ENCODE measurements at regions not wholly inside any gene's neighbourhood (a gene's known extent, or its start where the extent isn't known, plus 50 kb on each side); places are given as distances from the start of the nearest gene placed in this dataset.
"Not testable (repeated sequence)": the region's sequence is repeated elsewhere in the genome, so short reads cannot be mapped to it uniquely, and the experiment has no call there.

GRCh38 chr10:131580674-131581073 lies 269.2 kb upstream of the TCERG1L start:
- Histone ChIP-seq H3K4me1 (no peaks in the 10 kb centered on the region), H3K36me3 (ENCODE audit: insufficient read depth in 1 of 2, low read depth in 1 of 2) (no peaks in the 10 kb centered on the region), H3K4me3 (no peak overlapping the region), H3K27ac (no peak overlapping the region), H3K27me3 (ENCODE audit: insufficient read depth in 3 of 3, low read length in 2 of 3) (peaks cover 0 to 3% (median 0%) of the 10 kb centered on the region in 3 donors), H3K9me3 (no peaks in the 10 kb centered on the region)
- DNase-seq (no peak), ATAC-seq (no peak)
- 81 to 89% (median 85%) methylated on average over 3 of the region's 3 CpGs for WGBS, 3 donors
- intact Hi-C loops (cut with DNase I), result no loop called here
- TF ChIP-seq, protein P1, sequence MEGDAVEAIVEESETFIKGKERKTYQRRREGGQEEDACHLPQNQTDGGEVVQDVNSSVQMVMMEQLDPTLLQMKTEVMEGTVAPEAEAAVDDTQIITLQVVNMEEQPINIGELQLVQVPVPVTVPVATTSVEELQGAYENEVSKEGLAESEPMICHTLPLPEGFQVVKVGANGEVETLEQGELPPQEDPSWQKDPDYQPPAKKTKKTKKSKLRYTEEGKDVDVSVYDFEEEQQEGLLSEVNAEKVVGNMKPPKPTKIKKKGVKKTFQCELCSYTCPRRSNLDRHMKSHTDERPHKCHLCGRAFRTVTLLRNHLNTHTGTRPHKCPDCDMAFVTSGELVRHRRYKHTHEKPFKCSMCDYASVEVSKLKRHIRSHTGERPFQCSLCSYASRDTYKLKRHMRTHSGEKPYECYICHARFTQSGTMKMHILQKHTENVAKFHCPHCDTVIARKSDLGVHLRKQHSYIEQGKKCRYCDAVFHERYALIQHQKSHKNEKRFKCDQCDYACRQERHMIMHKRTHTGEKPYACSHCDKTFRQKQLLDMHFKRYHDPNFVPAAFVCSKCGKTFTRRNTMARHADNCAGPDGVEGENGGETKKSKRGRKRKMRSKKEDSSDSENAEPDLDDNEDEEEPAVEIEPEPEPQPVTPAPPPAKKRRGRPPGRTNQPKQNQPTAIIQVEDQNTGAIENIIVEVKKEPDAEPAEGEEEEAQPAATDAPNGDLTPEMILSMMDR (IDR thresholded peaks at IDR 0.05), result no peak

- H3K27ac ChIP-seq; H3K9me3 ChIP-seq; H3K4me3 ChIP-seq; intact Hi-C loops (cut with DNase I); ATAC-seq; H3K36me3 ChIP-seq (ENCODE audit: insufficient read depth in 1 of 2, low read depth in 1 of 2); H3K4me1 ChIP-seq; DNase-seq; H3K27me3 ChIP-seq (ENCODE audit: insufficient read depth in 3 of 3, low read length in 2 of 3): not testable (repeated sequence)
- 83 to 93% (median 89%) methylated on average over 7 of the region's 7 CpGs for WGBS, 3 donors
Observed at GRCh38 chr10:131581547-131581946, 270.0 kb upstream of the TCERG1L start.

GRCh38 chr10:131584287-131584686 lies 272.8 kb upstream of the TCERG1L start:
- TF ChIP-seq, protein P1 (IDR thresholded peaks at IDR 0.05), result no peak
- Histone ChIP-seq H3K9me3 (no peaks in the 10 kb centered on the region), H3K27ac (no peak overlapping the region), H3K4me1 (no peaks in the 10 kb centered on the region), H3K4me3 (no peak overlapping the region), H3K27me3 (ENCODE audit: insufficient read depth in 3 of 3, low read length in 2 of 3) (peaks cover 0 to 3% (median 0%) of the 10 kb centered on the region in 3 donors), H3K36me3 (ENCODE audit: insufficient read depth in 1 of 2, low read depth in 1 of 2) (no peaks in the 10 kb centered on the region)
- no peak for ATAC-seq
- WGBS, 3 donors, result 80 to 89% (median 84%) methylated on average over 12 of the region's 12 CpGs
- no peak for DNase-seq
- intact Hi-C loops (cut with DNase I), result no loop called here

GRCh38 chr10:131585761-131586160 lies 274.2 kb upstream of the TCERG1L start:
- no peak for DNase-seq
- no peaks in the 10 kb centered on the region for H3K36me3 ChIP-seq (ENCODE audit: insufficient read depth in 1 of 2, low read depth in 1 of 2)
- intact Hi-C loops (cut with DNase I), result no loop called here
- no peak for ATAC-seq
- 64 to 85% (median 81%) methylated on average over 3 of the region's 3 CpGs for WGBS, 3 donors
- peaks cover 0 to 3% (median 0%) of the 10 kb centered on the region in 3 donors for H3K27me3 ChIP-seq (ENCODE audit: insufficient read depth in 3 of 3, low read length in 2 of 3)
- TF ChIP-seq, protein P1 (IDR thresholded peaks at IDR 0.05), result no peak
- no peaks in the 10 kb centered on the region for H3K9me3 ChIP-seq
- no peak overlapping the region for H3K27ac ChIP-seq
- no peak overlapping the region for H3K4me3 ChIP-seq
- H3K4me1 ChIP-seq, result no peaks in the 10 kb centered on the region

- TF ChIP-seq, protein P1 (IDR thresholded peaks at IDR 0.05), result no peak
- no peak overlapping the region for H3K4me3 ChIP-seq
- DNase-seq (no peak), ATAC-seq (no peak)
- H3K4me1 ChIP-seq, result no peaks in the 10 kb centered on the region
- peaks cover 0 to 3% (median 0%) of the 10 kb centered on the region in 3 donors for H3K27me3 ChIP-seq (ENCODE audit: insufficient read depth in 3 of 3, low read length in 2 of 3)
- H3K36me3 ChIP-seq (ENCODE audit: insufficient read depth in 1 of 2, low read depth in 1 of 2), result no peaks in the 10 kb centered on the region
- intact Hi-C loops (cut with DNase I), result no loop called here
- WGBS, 3 donors, result 63 to 72% (median 69%) methylated on average over 5 of the region's 5 CpGs
- no peak overlapping the region for H3K27ac ChIP-seq
- no peaks in the 10 kb centered on the region for H3K9me3 ChIP-seq
Observed at GRCh38 chr10:131586958-131587357, 275.4 kb upstream of the TCERG1L start.
